Transverse colon (tissue), 4 donors: ENCODE measurements at regions not wholly inside any gene's neighbourhood (a gene's known extent, or its start where the extent isn't known, plus 50 kb on each side); places are given as distances from the start of the nearest gene placed in this dataset.

Experiments used
- DNase-seq: peaks from one replicate; pipeline ENCODE4 v3.0.0-alpha.2; 2019
- H3K27ac ChIP-seq, 4 donors: fragments of 200-600 bp; sonication (generic); 2 replicates each; pipeline ENCODE4 v1.5.1; 2016 to 2018; ENCODE audit warnings: inconsistent platforms in 4 of 4
- H3K27me3 ChIP-seq: fragments of 200-600 bp; sonication (generic); 2 replicates; pipeline ENCODE4 v1.5.1; 2017; ENCODE audit warnings: inconsistent platforms
- H3K36me3 ChIP-seq, 4 donors: fragments of 200-600 bp; sonication (generic); 2 replicates each; pipeline ENCODE4 v1.5.1; 2017 to 2019; ENCODE audit warnings: inconsistent platforms in 4 of 4
- H3K4me1 ChIP-seq, 4 donors: fragments of 200-600 bp; sonication (generic); 2 replicates each; pipeline ENCODE4 v1.5.1; 2017 to 2020; ENCODE audit warnings: inconsistent platforms in 4 of 4
- H3K4me3 ChIP-seq, 4 donors: fragments of 200-600 bp; sonication (generic); 1 replicate in 1 of 4; 2 replicates in 3 of 4; pipeline versions ENCODE4 v1.5.1 to v1.6.1; 2017 to 2019; ENCODE audit warnings: inconsistent platforms in 4 of 4
- H3K9me3 ChIP-seq, 2 donors: fragments of 200-600 bp; sonication (generic); 2 replicates each; pipeline ENCODE4 v1.5.1; 2017 to 2019; ENCODE audit warnings: inconsistent platforms in 2 of 2
- EP300 ChIP-seq: sonication (generic); formaldehyde crosslinking; IDR thresholded peaks from one replicate; pipeline ENCODE4 v1.6.1; 2017; ENCODE audit warnings: antibody characterized with exemption, low read depth
- POLR2A ChIP-seq: fragments of 450-650 bp; IDR thresholded peaks from one replicate; pipeline ENCODE4 v1.6.1; 2016; ENCODE audit warnings: antibody characterized with exemption, mild to moderate bottlenecking, moderate library complexity
- POLR2AphosphoS5 ChIP-seq, 3 donors: sonication (generic); formaldehyde crosslinking; IDR thresholded peaks; one replicate each; pipeline ENCODE4 v1.6.1; 2016; ENCODE audit warnings: antibody characterized with exemption in 3 of 3
- WGBS, 2 donors: methylation state at CpG; one replicate each; pipeline ENCODE4 v1.1.5; 2018; ENCODE audit warnings: low coverage in 1 of 2; 5-methylcytosine and 5-hydroxymethylcytosine counted together
- in situ Hi-C, 4 donors: fragments of 200-750 bp; cut with MboI; loops; one replicate each; pipeline versions ENCODE4 v1.15.0 to v1.15.1; 2017; ENCODE audit warnings: low sequenced_read_pairs in 3 of 4, low pct_ligation_motif_present in 1 of 4, low pct_unique_long_range_greater_than_20kb in 1 of 4
- intact Hi-C: fragments of 100-400 bp; cut with DNase I; formaldehyde crosslinking; loops from one replicate; pipeline ENCODE4 v1.15.1; 2023; ENCODE audit warnings: low total_unique reads
- TF ChIP-seq, protein P1 (sequence below), 5 experiments: fragments of 200-600 bp in 3 of 5; fragments of 450-650 bp in 2 of 5; sonication (generic) in 3 of 5; IDR thresholded peaks; 1 replicate in 2 of 5; 2 replicates in 3 of 5; pipeline ENCODE4 v1.5.1; 2016 to 2017; ENCODE audit warnings: antibody characterized with exemption in 5 of 5, inconsistent platforms in 3 of 5, mild to moderate bottlenecking in 2 of 5, moderate library complexity in 1 of 5

GRCh38 chr1:241419986-241420385 lies 63.0 kb upstream of the RGS7 start:
- Histone ChIP-seq H3K9me3 (no peaks in the 10 kb centered on the region), H3K4me1 (peaks cover 0 to 12% (median 6%) of the 10 kb centered on the region in 4 donors), H3K27me3 (peaks cover 31% of the 10 kb centered on the region), H3K36me3 (no peaks in the 10 kb centered on the region), H3K27ac (no peak overlapping the region), H3K4me3 (no peak overlapping the region)
- TF ChIP-seq EP300: no peak
- TF ChIP-seq, protein P1, sequence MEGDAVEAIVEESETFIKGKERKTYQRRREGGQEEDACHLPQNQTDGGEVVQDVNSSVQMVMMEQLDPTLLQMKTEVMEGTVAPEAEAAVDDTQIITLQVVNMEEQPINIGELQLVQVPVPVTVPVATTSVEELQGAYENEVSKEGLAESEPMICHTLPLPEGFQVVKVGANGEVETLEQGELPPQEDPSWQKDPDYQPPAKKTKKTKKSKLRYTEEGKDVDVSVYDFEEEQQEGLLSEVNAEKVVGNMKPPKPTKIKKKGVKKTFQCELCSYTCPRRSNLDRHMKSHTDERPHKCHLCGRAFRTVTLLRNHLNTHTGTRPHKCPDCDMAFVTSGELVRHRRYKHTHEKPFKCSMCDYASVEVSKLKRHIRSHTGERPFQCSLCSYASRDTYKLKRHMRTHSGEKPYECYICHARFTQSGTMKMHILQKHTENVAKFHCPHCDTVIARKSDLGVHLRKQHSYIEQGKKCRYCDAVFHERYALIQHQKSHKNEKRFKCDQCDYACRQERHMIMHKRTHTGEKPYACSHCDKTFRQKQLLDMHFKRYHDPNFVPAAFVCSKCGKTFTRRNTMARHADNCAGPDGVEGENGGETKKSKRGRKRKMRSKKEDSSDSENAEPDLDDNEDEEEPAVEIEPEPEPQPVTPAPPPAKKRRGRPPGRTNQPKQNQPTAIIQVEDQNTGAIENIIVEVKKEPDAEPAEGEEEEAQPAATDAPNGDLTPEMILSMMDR (IDR thresholded peaks at IDR 0.05): no peak
- TF ChIP-seq POLR2AphosphoS5 (IDR thresholded peaks at IDR 0.05): no peak
- TF ChIP-seq POLR2A: no peak
- intact Hi-C loops (no loop called here), in situ Hi-C loops (no loop called here)
- WGBS, 2 donors: 84 to 94% methylated on average over 3 of the region's 3 CpGs
- no peak for DNase-seq

DNA sequence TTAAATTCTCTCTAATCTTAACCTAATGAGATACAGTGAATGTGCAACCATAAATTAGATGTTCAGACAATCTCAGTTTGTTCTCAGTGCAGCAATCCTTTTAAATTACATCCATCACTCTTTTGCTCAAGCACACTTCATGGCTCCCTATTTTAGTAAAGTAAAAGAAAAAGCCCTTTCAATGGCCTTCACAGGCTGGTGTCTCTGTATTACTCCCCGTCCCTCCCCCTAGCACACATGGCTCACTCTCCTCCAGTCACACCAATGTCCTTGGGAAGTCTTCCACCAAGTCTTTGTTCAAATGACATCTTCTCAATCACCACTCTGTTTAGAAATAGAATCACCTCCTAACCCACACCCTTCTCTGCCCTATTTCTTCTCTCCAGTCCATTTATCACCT lies 60.3 kb upstream of the RGS7 start:
- Histone ChIP-seq H3K4me1 (no peaks in the 10 kb centered on the region), H3K27me3 (peaks cover 8% of the 10 kb centered on the region), H3K4me3 (no peak overlapping the region), H3K36me3 (no peaks in the 10 kb centered on the region), H3K27ac (no peak overlapping the region), H3K9me3 (no peaks in the 10 kb centered on the region)
- in situ Hi-C loops: no loop called here
- DNase-seq: no peak
- WGBS, 2 donors: 81% methylated on average over 1 of the region's 1 CpG; no CpG with 5 or more reads in 1 of the 2 donors
- intact Hi-C loops: no loop called here
- TF ChIP-seq, protein P1 (IDR thresholded peaks at IDR 0.05): no peak
- TF ChIP-seq POLR2AphosphoS5 (IDR thresholded peaks at IDR 0.05) (no peak), EP300 (no peak), POLR2A (no peak)

GRCh38 chr1:241413974-241414373 lies 57.0 kb upstream of the RGS7 start:
- Histone ChIP-seq H3K4me1 (no peaks in the 10 kb centered on the region), H3K4me3 (no peak overlapping the region), H3K27ac (no peak overlapping the region), H3K36me3 (no peaks in the 10 kb centered on the region), H3K9me3 (no peaks in the 10 kb centered on the region), H3K27me3 (no peaks in the 10 kb centered on the region)
- in situ Hi-C loops: no loop called here
- no peak for DNase-seq
- 81 to 82% methylated on average over 2 to 3 of the region's 3 CpGs for WGBS, 2 donors
- TF ChIP-seq, protein P1 (IDR thresholded peaks at IDR 0.05): no peak
- TF ChIP-seq POLR2AphosphoS5 (IDR thresholded peaks at IDR 0.05): no peak
- TF ChIP-seq EP300: no peak
- no peak for TF ChIP-seq POLR2A
- intact Hi-C loops: no loop called here

DNA sequence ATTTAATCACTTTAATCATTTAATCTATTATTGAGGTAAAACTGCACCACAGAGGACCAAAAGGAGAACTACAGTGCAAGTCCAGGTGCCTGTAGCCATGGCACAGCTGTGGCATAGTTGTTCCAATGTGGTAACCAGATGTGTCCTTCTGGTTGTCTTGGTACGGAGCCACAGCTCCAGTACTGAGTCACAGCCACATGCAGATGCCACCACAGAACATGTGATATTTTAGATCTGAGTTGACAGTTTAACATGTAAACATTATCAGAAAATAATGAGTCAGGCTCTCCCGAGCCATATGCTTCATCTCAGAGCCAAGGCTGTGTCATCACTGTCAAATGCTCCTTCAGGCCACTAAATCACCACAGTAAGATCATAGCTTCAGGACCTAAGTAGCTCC lies 56.4 kb upstream of the RGS7 start:
- no peaks in the 10 kb centered on the region for H3K9me3 ChIP-seq
- no peak overlapping the region for H3K4me3 ChIP-seq
- no peak for DNase-seq
- H3K4me1 ChIP-seq: no peaks in the 10 kb centered on the region
- no peak for TF ChIP-seq POLR2A
- in situ Hi-C loops: no loop called here
- intact Hi-C loops: no loop called here
- H3K27ac ChIP-seq: no peak overlapping the region
- no peaks in the 10 kb centered on the region for H3K27me3 ChIP-seq
- no peaks in the 10 kb centered on the region for H3K36me3 ChIP-seq
- WGBS, 2 donors: 15 to 78% methylated on average over 1 to 2 of the region's 2 CpGs

- in situ Hi-C loops: no loop called here
- H3K4me3 ChIP-seq: no peak overlapping the region
- WGBS, 2 donors: 64 to 77% methylated on average over 4 of the region's 4 CpGs
These were observed 55.6 kb upstream of the RGS7 start for GRCh38 chr1:241412646-241413045.

More at GRCh38 chr1:241412646-241413045, 55.6 kb upstream of the RGS7 start:
- Histone ChIP-seq H3K4me1 (no peaks in the 10 kb centered on the region), H3K27ac (no peak overlapping the region), H3K9me3 (no peaks in the 10 kb centered on the region), H3K36me3 (no peaks in the 10 kb centered on the region), H3K27me3 (no peaks in the 10 kb centered on the region)
- intact Hi-C loops: no loop called here
- DNase-seq: no peak
- TF ChIP-seq, protein P1 (IDR thresholded peaks at IDR 0.05): no peak
- no peak for TF ChIP-seq POLR2A
- TF ChIP-seq EP300: no peak
- no peak for TF ChIP-seq POLR2AphosphoS5 (IDR thresholded peaks at IDR 0.05)
